ENCODE measurements at regions not wholly inside any gene's neighbourhood (a gene's known extent, or its start where the extent isn't known, plus 50 kb on each side); places are given as distances from the start of the nearest gene placed in this dataset.

DNA sequence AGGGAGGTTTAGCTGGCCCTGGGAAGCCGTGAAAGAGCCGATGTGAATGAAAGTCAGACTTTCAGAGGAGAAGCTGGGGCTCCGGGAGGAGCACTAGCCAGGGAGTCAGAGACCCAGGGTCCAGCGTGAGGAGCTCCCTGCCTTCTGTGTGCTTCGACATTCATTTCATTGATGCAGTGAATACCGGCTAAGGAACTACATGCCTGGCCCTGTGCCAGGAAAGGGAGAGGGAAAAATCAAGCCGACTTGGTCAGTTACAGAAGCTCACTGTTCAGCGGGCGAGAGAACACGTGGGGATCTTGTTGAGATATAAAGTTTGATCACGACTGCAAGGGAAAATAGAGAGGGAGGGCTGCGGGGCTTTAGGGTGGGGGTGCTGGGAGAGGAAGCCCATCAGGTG is 76.7 kb upstream of the RUNX3 start:
- TF ChIP-seq, protein P1, sequence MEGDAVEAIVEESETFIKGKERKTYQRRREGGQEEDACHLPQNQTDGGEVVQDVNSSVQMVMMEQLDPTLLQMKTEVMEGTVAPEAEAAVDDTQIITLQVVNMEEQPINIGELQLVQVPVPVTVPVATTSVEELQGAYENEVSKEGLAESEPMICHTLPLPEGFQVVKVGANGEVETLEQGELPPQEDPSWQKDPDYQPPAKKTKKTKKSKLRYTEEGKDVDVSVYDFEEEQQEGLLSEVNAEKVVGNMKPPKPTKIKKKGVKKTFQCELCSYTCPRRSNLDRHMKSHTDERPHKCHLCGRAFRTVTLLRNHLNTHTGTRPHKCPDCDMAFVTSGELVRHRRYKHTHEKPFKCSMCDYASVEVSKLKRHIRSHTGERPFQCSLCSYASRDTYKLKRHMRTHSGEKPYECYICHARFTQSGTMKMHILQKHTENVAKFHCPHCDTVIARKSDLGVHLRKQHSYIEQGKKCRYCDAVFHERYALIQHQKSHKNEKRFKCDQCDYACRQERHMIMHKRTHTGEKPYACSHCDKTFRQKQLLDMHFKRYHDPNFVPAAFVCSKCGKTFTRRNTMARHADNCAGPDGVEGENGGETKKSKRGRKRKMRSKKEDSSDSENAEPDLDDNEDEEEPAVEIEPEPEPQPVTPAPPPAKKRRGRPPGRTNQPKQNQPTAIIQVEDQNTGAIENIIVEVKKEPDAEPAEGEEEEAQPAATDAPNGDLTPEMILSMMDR (IDR thresholded peaks at IDR 0.05; ENCODE audit: low read depth, low read length), result no peak

DNA sequence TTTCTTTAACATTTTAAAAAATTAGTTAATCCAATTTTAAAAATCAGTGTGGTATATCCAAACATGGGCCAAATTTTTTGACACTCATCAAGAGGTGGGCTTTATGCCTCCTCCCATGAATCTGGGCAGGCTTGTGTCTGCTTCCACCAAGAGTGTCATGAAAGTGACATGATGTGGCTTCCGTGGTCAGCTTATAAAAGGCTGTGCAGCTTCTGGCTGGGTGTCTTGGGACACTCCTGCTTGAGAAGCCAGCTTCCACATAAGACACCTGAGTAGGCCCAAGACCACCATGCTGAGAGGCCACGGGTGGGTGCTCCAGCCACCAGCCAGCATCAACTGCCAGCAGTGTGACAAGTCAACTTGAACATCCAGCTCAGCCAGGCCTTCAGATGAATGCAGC is 74.3 kb upstream of the RUNX3 start:
- TF ChIP-seq, protein P1 (IDR thresholded peaks at IDR 0.05; ENCODE audit: low read depth, low read length), result no peak
- no peak overlapping the region for H3K4me3 ChIP-seq (ENCODE audit: low read depth, low read length)

More for the DNA sequence above, 76.7 kb upstream of the RUNX3 start:
- H3K4me3 ChIP-seq (ENCODE audit: low read depth, low read length), result no peak overlapping the region

DNA sequence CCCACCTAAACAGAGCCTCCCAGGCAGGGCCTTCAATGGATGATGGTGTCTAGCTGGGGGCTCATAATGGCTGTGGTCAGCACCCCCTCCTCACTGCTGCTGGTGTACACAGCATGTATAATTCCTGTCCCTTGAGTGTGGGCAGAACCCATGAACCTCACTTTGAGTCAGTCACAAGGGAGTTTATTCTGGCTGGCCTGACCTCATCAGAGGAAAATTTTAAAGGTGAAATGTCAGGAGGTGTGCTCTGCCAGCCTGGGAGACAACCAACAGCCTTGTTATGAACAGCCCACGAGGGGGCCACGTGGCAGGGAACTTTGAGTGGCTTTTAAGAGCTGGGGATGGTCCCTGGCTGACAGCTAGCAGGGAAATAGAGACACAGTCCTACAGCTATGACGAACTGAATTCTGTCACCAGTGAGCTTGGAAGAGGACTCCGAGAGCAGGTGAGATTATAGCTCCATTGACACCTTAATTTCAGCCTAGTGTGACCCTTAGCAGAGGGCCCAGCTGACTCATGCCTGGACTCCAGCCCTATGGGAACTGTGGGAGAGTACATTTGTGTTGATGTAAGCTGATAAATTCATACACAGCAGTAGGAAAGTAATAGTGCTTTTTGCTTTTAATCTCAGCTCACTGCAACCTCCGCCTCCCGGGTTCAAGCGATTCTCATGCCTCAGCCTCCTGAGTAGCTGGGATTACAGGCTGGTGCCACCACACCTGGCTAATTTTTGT is 73.5 kb upstream of the RUNX3 start:
- TF ChIP-seq, protein P1 (IDR thresholded peaks at IDR 0.05; ENCODE audit: low read depth, low read length), result no peak
- no peak overlapping the region for H3K4me3 ChIP-seq (ENCODE audit: low read depth, low read length)

DNA sequence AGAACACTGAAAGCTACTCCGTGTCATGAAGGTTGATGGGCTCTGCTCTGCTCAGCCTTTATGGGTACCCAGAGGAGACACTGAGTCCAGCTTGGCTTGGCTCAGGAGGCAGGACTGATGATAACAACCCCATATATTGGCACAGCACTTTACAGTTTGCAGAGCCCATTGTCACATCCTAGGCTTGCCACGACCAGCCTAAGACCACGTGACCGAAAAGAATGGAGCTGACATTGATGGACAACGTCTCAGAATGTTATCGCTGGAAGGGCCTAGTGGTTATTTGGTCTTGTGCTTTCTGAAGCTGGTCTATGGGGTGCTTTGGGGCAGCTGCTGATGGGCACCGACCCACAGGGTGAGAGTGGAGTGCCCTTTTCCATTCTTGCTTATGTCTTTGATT is 72.9 kb upstream of the RUNX3 start:
- no peak overlapping the region for H3K4me3 ChIP-seq (ENCODE audit: low read depth, low read length)
- TF ChIP-seq, protein P1 (IDR thresholded peaks at IDR 0.05; ENCODE audit: low read depth, low read length), result no peak

DNA sequence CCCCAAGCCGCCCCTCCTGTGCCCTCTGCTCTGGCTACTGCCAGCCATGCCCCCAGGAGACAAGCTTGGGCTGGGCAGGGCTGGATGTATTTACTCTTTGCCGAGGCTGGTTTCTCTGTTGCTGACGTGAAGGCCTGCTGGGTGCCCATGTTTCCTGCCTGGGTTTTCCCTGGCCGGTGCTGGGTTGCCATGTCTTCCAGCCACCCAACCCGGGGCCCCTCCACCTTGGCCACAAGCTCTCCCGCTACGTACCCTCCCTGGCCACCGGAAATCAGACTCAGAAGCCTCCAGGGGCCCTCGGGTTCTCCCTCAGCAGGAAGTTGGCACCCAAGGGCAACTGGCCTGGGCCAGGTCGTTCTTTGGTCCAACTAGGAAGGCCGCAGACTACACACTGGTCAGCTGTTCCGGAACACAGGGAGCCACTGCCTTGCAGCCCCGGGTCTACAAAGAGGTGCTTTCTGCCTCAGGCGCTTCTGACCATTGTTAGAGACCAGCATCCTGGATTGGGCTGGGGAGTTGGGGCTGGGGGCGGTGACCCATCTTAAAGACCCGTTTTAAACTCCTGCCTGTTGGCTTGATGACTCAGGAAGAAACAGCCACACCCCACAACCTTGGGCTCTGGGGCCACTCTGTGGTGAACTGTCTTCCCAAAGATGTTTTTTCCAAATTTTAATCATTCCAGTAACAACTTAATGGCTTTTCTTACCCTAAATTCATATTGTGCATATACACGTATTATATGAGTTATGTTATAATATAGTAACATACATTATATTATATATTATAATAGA is 71.2 kb upstream of the RUNX3 start:
- no peak overlapping the region for H3K4me3 ChIP-seq (ENCODE audit: low read depth, low read length)
- TF ChIP-seq, protein P1 (IDR thresholded peaks at IDR 0.05; ENCODE audit: low read depth, low read length), result no peak

DNA sequence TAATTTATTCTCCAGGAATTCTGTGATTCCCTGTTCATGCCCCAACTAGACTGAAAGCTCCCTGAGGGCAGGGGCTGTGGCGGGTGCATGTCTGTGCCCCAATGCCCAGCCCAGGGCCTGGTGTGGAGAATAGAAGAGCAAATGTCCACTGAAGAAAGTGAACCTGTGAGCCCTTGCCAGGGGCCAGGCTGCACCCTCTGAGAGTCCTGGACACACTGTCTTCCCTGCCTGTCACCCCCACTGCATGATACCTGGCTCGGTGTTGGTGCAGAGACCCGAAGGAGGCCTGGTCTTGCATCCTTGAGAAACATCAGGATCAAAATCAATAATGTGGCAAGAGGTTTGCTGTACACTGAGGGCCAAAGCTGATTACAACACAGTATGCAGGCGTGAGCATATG is 69.8 kb upstream of the RUNX3 start:
- TF ChIP-seq, protein P1 (IDR thresholded peaks at IDR 0.05; ENCODE audit: low read depth, low read length), result no peak
- H3K4me3 ChIP-seq (ENCODE audit: low read depth, low read length), result no peak overlapping the region

DNA sequence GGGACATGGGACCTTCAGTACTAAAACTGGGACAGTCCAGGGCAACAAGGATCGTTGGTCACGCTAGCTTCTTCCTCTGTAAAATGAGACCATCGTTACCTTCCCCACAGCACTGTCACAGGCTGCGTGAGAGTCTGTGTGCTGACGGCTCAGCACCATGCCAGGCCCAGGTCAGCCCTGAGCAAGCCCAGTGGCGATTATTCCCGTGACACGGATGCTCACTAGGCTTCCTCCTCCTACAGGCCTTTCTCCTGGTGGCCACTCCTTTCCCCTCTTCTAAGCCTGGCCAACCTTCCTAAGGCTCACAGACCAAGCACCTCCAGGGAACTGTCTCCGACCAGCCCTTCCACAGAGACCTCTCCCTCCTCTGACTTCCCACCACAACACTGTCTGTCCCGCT is 69.3 kb upstream of the RUNX3 start:
- TF ChIP-seq, protein P1 (IDR thresholded peaks at IDR 0.05; ENCODE audit: low read depth, low read length), result no peak
- no peak overlapping the region for H3K4me3 ChIP-seq (ENCODE audit: low read depth, low read length)

Data from WI38 (cell line).